LNCAP (cell line): ENCODE measurements at regions not wholly inside any gene's neighbourhood (a gene's known extent, or its start where the extent isn't known, plus 50 kb on each side); places are given as distances from the start of the nearest gene placed in this dataset.

Source experiments
- TF ChIP-seq, protein P1 (sequence below): fragments of 450-650 bp; IDR thresholded peaks from 2 replicates; pipeline ENCODE4 v1.5.1; 2017; ENCODE audit warnings: mild to moderate bottlenecking

DNA sequence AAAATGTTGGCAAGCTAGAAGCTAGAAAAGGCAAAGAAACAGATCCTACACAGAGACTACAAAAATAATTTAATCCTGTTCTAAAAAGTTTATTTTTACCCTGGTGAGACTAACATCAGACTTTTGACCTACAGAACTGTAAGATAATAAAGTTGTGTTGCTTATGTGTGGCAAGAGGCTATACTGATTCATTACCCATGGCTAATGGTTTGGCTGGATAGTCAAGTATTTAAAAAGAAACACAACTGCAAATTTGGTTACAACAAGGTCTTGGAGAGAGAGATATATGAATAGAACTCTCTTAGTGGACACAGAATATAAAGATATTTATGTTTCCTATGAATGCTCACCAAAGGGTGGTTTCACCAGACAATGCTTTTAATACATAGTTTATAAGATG lies 364.2 kb upstream of the PLSCR5 start:
- TF ChIP-seq, protein P1, sequence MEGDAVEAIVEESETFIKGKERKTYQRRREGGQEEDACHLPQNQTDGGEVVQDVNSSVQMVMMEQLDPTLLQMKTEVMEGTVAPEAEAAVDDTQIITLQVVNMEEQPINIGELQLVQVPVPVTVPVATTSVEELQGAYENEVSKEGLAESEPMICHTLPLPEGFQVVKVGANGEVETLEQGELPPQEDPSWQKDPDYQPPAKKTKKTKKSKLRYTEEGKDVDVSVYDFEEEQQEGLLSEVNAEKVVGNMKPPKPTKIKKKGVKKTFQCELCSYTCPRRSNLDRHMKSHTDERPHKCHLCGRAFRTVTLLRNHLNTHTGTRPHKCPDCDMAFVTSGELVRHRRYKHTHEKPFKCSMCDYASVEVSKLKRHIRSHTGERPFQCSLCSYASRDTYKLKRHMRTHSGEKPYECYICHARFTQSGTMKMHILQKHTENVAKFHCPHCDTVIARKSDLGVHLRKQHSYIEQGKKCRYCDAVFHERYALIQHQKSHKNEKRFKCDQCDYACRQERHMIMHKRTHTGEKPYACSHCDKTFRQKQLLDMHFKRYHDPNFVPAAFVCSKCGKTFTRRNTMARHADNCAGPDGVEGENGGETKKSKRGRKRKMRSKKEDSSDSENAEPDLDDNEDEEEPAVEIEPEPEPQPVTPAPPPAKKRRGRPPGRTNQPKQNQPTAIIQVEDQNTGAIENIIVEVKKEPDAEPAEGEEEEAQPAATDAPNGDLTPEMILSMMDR: no peak

DNA sequence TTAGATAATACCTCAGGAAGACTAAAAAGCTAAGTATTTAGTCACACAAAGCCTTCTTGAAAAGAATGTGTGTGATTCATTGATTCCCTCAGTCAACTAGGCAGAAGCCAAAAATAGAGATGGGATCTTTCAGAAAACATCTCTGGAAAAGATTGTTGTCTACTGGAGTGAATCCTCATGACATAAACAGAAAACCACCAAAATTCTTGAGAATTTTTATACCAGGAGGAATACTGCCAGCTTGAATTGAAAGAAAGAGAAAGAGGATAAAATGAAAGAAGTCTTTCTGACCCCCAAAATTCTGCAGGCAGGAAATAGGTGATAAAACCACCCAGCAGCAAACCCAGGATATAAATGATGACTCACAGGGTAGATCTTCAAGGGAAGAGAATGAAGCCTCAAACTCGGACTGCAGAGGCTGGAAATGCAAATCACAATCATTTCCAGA lies 363.1 kb upstream of the PLSCR5 start:
- TF ChIP-seq, protein P1: no peak

DNA sequence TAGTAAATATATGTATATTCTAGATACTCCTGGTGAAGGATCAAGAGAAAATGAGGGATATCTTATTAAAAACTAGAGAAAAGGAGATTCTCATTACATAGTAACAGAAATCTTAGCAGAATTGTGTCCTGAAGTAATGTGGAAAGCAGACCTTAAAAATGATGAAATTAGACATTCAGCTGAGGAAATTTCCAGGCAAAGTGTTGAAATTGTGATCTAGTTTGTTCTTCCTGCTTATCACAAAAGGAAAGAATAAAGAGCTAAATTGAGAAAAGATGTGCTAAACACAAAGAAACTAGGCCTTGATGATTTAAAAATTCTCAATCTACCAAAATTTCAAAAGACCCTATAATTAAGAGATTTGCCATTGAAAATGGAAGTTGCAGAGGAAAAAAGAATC lies 362.6 kb upstream of the PLSCR5 start:
- TF ChIP-seq, protein P1: no peak

DNA sequence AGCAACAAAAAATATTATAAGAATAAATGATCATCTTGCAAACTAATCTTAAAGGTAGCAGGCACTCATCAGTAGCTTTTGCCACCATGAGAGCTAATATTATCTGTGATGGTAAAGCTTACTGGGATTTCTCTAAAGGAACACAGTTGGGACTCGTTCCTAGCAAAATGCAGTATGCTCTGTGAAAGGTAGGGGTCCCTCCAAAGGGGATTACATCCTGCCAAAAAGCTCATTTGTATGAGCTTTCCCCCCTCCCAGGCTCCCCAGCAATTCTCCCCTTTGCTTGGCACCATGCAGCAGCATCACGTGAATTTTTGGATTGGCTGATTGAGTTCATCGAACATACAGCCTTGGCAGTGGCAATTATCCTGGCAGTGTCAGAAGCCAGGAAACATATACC lies 361.0 kb upstream of the PLSCR5 start:
- TF ChIP-seq, protein P1: no peak

DNA sequence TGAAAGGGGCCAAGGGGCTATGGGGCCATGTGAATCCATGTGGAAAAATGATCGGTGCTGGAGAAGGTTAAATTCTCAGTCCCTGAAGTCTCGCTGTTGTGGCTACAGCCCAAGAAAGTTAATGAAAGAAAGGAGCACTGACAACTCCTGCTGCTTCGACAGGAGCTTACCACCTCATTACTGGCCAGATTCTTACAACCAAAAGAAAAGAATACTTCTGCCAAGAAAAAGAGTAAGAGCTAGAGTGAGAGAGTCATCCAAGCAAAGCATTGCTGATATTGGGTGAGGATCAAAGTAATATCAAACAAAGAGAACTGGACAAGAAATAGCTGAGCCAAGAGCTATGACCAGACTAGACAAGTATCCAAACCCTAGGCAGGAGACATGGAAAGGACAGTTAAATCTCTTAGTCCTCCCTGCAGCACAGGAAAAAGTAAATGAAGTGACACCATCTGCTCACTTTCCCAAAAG lies 348.4 kb upstream of the PLSCR5 start:
- TF ChIP-seq, protein P1: no peak

DNA sequence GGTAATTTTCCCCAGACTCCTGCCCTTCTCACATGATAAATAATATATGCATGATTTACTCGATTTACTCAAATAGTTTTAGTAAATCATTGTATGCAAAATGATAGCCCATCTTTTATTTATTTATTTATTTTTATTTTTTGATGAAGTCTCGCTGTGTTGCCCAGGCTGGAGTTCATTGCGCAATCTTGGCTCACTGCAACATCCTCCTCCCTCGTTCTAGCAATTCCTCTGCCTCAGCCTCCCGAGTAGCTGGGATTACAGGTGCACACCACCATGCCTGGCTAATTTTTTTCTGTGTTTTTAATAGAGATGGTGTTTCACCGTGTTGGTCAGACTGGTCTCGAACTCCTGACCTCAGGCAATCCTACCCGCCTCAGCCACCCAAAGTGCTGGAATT lies 343.8 kb upstream of the PLSCR5 start:
- TF ChIP-seq, protein P1: no peak

DNA sequence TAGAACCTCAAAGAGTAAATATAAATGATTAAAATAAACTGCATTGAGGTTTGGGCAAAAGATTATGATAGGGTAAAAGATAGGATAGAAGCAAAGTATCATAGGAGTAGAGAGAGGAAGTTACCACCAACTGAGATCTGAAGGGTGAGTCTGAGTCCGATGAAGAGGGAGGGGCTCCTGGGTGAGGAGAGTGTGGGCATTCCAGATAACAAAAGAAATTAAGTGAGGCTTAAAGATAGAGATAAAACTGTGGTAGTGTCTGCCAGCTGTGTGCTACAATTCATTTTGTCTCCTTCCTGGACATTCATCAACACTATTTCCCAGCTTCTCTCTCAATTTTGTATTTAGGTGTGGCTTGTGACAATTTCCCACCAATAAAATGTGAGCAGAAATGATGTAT lies 343.0 kb upstream of the PLSCR5 start:
- TF ChIP-seq, protein P1: no peak

DNA sequence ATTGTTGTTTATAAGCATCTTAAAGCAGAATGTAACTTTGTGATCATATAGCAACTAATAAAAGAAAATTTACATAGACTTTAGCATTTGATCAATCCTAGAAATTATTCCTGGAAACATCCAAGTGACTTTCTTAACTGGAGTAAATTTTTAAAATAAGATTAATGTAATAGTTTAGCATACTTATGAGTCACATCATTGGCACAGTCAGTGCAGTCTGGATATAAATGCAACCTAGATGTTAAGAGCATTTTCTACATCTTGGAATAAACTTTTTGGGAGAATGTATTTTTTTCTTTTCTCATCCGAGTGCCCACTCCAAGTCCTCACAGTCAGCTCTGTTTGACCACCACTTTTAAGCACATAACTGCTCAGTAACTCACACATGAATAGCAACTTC lies 324.6 kb upstream of the PLSCR5 start:
- TF ChIP-seq, protein P1: no peak
